H4 (cell line): ENCODE measurements at regions not wholly inside any gene's neighbourhood (a gene's known extent, or its start where the extent isn't known, plus 50 kb on each side); places are given as distances from the start of the nearest gene placed in this dataset.

Experiments used
- DNase-seq: peaks from one replicate; pipeline ENCODE4 v3.0.0-alpha.2; 2015; ENCODE audit warnings: low spot score

DNA sequence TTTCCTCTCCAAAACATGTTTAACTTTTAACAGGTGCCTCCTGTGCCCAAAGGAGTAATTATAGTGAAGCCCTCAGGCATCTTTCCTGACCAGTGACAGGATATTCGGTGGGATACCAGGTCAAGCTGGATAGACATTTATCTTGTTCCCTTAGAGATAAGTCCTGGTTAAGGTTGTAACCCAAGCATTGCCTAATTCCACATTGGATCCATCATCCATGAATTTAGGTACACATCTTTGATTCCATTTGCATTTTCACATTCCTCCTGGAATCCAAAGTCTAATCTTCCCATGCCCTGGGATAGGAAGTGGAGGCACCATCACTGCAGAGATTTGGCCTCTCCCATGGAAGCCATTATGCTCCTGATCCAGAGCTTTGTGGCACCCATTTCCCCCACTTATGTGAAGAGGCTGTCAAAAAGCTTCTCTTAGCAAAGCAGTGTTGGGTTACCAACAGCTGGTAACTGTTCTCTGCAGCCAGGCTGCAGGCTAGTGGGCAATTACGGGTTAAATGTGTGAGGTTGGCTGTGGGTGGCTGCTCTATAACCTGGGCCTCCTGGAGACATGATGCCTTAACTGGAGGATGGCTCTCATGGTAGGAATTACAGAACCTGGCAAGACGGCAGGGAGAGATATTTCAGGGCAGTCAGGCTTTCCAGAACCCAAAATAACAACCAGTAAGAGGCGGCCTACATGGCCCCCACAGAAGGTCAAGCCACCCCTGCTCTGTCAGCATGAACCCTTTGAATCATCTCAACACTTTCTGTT, 96.9 kb upstream of the VGLL2 start:
- no peak for DNase-seq

DNA sequence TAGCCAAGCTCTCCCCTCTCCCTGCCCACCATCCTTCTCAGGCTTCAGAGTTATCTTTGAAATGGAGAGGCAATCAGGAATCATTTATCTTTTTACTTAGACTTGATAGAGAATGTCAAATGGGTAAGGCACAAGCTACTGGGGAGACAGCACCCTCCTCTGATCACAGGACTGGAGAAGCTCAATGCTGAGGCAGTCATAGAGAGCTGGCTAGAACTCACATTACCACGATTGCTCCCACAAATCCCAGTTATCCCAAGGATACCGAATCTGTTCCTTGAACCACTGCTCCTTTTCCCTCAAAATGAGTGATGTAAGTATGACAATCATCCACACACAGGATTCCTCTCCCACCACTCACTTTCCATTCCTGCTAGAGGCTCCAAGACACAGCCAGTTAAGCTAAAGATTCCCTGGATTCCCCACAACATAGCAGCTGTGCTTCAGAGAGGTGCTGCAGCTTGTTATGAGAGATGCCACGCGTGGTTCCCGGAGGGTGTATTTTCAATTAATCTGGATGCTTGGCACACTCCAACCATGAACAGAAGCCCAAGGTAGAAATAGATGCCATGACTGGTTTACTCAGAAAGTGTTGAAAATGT, 96.2 kb upstream of the VGLL2 start:
- no peak for DNase-seq

DNA sequence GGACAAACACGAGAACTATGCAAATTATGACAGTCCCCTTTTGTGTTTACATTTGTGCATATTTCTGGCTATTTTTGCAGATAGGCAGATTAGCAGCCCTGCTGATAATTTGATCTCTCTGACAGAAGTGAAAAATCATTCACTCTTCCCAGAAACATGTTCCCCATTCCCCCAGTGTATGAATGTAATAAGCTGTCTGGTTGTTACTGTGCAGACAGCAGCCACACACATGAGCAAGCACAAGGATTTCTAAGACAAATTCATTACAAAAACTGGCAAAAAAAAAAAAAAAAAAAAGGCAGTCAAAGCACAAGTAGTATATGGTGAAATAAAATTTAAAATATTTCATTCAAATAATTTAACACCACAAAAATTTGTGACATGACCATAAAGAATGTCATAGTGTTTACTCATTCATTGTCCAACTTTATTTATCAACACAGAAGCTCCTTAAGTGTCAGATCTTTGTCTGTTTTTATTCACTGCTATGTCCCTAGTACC, 95.5 kb upstream of the VGLL2 start:
- no peak for DNase-seq

DNA sequence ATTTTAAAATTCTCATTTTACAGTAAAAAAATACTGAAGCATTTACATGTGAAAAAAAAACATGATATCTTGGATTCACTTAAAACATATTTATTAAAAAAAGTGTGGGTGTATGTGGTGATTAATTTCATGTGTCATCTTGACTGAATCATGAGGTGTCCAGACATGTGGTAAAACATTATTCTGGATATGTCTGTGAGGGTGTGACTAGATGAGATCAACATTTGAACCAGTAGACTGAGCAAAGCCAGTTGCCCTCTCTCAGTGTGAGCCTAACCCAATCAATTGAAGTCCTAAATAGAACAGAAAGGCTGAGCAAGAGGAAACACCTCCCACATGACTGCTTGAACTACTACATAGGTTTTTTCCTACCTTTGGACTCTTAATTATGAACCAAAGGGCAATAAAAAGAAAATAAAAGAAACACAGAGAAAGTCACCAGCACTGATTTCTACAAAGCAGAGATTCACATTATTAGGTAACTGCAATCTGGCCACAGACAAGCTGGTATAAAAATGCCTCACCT, 90.5 kb upstream of the VGLL2 start:
- DNase-seq = no peak

DNA sequence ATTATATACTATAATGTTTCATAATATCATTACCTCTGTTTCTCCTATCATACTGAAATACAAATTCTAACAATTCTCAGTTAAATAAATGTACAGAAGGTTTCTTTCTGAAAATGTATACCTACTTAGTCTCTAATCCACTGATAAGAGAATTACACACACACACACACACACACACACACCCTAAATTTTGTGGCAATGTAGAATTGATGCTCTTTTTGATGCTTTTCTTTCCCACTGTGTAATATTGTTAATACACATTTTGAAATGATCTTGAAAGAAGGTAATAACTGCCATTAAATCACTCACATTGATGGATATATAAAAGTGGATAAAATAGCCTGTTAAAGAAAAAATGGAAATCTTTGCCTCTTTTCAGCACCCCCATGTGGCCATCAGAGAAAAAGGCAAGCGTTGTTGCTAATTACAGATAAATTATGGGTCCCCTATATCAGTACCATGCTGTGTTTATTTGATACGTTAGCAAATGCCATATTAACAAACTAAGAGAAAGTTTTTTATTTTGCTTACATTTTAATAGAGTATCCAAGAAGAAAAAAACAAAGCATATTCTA, 76.6 kb upstream of the VGLL2 start:
- no peak for DNase-seq

DNA sequence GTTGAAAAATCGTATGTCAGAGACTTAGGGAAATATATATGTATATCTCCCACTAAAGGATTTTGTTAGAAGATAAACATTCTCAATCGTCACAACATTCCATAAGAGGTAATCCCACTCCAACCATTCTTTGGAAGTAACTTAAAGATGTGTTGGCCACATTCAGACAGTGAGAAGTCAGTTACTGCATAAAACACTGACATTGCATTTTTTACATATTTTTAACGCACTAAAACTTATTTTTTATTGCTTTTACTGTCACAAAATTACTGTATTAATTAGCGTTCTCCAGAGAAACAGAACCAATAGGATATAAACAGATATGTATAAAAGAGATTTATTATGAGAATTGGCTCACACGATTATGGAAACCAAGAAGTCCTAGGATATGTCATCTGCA, 74.3 kb upstream of the VGLL2 start:
- no peak for DNase-seq

DNA sequence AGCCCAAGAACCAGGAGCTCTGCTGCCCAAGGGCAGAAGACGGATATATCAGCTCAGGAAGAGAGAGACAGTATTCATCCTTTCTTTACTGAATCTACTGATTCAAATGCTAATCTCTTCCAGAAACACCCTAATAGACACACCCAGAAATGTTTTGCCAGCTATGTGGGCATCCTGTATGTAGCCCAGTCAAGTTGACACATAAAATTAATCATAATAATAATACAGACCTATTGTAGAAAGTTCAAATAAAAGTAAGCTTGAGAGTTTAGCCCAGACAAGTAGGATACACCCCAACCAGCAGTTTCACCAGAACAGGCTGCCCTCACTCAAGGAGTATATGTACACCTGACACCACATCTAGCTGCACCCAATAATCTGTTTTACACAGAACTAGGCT, 73.9 kb upstream of the VGLL2 start:
- DNase-seq = no peak

DNA sequence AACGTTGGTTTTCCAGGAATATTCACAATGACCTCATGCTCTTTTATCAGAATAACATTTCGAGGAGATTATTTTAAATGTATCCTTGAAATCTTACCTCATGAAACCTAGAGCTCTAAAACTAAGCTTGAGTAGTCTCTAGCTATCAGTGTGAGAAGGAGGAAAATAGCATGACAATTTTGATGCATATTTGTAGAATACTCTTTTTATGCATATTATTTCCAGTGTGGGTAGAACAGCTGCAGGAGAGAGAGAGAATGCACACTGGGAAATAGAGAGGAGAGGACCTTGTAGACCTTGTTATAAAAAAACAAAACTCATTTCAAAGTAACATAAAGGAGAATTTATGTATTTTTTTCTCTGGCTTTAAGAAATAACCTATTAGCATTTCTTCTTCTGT, 71.1 kb upstream of the VGLL2 start:
- DNase-seq = no peak

DNA sequence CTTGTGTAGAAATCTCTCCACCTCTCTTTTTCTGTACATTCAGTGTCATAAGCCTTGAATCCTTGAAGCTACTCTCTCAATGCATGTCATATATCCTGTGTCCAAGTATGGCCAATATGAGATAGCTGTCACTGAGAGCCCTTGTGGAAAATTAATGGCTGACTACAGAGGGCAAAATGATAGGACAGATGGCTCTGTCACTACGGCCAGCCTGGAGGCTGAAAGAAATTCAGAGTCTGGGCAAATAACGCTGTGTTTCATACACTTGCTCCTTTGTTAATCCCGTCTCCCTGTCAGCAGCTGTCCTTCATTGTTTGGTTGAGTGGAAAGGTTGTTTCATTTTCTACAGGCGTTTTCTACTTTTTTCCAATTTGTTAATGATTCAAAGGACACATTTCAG, 70.4 kb upstream of the VGLL2 start:
- no peak for DNase-seq

DNA sequence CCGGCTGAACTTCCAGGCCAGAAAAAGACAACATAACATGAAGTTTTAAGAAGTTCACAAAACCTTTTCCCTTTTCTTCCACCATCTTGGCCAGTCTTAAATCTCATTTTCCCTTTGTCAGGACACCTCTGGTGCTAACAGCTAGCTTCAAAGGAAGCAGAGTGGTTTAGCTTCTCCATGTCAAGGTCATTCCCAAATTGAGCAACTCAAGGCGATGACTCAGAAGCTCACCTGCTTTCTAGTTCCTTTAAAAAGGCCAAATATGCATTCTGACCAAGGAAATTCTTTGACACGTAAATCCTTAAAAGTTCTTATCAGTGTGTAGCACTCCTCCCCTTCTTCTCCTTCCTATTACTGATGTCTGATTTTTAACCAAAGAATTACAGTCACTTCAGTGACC, 69.6 kb upstream of the VGLL2 start:
- no peak for DNase-seq

DNA sequence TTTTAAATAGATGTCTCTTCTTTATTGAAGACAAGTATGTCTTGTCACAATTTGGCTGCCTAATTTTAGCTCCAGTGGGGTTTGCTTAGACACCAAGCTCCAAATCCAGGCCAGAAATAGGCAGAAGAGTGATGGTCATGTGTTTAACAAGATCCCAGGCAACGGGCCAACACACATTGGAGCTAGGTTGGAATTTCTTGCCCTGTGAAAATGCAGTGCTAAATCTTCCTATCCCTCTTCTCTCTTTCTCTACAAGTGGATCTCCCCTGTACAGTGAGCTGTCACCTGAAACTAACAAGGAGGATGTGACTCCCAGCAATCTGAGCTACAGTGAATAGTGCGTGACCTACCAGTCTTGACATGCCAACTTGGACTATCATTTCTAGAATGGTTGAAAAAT, 65.3 kb upstream of the VGLL2 start:
- DNase-seq = no peak

DNA sequence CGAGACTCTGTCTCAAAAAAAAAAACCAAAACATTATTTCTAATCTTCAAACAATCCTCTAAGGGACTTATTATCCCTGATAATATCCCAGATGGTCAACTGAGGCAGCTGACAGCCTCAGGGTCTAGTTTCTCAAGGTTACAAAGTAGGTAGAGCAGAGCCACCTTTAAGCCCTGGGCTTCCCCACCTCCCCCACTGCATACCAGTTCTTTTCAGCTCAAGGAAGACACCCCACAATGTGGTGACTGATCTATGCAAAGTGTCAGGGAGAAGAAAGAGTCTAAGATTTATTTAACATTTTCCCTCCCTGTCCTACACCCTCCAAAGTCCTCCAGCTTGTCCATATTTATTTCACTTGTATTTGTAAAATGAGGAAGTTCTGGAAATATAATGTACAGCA, 60.5 kb upstream of the VGLL2 start:
- DNase-seq = no peak

DNA sequence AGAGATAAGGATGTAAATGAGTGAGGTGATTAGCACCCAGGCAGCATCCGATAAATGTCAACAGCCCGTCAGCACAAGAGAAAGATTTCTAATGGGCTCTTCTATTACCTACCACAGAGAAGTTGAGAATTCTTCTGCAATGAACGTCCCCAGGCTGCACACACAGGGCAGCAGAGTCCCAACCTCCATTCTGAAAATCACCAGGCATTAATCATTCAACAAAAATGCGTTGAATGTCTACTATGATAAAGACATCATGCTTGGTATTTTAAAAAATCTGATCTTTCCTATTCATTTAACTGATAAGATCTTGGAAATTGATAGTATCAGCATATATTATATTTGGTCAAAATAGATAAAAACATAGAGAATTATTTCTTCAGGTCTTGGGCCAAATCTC, 59.5 kb upstream of the VGLL2 start:
- no peak for DNase-seq

DNA sequence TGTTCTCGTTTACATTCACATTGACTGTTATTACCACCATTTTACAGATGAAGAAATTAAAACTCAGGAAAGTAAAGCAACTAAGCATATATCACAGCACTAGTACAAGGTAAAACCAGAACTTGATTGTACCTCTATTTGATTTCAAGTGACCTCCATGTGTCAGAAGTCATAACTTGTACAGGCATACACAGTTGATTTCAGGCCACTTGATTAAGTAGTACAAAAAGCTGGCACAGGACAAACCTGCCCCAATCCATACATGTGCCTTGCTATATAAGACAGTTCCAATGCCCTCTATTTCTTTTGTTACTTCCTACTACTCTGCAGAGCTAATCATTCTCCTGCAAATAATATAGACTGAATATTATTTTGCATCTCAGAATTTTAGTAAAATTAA, 58.8 kb upstream of the VGLL2 start:
- no peak for DNase-seq

DNA sequence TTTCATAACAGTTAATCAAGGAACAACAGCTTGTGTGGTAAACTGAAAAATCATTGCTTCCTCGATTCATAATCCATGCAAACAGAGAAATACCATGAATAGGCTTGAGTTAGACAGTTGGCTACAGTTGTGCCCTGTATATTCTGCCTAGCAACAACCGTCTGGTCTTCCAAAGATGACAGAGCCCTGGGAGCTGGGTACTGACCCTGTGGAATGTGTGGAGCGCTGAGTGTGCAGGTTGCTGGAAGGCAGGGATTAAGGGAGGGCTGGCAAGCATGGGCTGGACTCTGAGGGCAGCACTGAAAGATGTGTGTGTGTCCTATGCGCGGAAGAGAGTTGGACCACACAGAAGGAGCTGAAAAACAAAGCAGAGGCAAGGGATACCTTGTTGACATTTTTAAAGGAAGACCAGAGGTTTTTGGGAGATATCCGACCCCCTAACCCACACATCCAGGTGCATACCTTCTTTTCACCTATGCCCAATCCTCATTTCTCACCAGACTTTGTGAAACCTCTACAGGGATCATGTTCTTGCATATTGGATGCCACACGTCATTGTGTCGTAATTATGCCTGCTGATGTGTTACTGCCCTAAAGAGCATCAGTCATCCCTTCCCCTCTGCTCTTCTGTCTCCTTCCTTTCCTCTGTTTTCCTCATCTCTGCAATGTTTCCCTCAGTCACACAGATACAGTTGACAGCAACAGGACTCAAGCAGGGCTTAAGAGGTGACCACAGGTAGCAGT, 58.2 kb upstream of the VGLL2 start:
- DNase-seq = no peak

DNA sequence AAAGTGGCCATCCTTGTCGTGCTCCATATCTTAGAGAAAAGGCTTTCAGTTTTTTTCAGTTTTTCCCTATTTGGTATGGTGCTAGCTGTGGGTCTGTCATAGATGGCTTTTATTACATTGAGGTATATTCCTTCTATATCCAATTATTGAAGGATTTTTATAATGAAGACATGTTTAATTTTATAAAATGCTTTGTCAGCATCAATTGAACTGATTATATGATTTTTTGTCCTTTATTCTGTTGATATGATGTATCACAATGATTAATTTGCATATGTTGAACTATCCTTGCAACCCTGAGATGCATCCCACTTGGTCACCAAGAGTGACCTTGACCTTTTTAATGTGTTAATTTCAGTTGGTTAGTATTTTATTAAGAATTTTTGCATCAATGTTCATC, 55.1 kb upstream of the VGLL2 start:
- no peak for DNase-seq

DNA sequence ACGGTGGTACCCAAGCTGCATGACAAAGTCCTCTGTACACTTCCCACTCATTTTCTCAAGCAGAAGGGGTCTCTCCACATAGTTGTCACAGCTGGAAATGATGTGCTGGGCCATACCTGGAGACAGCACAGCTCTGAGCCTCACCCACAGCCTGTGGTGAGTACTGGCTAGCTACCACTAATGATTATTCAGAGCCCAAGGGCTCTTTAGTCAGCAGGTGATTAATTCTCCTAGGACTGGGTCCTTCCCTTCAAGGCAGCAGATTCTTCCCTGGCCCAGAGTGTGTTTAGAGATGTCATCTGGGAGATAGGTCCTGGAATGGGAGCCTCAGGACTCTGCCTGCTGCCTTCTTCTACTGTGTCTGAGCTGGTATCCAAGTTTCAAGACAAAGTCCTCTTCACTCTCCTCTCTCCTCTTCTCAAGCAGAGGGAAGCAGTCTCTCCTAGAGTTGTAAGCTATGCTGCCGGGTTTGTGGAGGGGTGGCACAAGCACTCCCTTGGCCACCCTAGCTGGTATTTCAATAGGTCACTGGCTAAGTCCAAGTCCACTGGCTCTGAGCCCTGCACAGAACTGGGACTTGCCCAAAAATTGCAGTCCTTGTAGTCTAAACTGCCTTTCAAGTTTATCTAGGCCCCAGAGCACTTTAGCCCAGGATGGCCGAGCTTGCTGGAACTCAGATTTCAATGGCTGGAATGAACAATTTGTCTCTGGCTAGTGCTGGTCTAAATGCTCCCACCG, 49.8 kb upstream of the VGLL2 start:
- DNase-seq = no peak
